ENCODE measurements at regions not wholly inside any gene's neighbourhood (a gene's known extent, or its start where the extent isn't known, plus 50 kb on each side); places are given as distances from the start of the nearest gene placed in this dataset.

DNA sequence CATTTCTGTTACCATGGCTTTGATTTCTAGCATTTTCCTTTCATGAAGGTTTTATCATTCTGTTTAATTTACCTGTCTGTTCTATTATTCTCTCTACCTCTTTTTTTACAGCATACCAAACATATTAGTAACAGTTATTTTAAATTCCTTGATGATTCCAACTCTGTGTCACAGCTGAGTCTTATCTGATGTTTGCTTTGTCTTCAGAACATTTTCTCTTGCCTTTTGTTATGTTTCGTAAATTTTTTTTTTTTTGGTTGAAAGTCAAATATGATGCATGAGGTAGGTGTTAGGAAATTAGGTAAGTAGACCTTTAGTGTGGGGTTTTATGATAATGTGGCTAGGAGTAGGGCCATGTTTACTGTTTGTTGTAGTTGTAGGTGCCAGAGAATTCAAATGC, 496.4 kb downstream of the FOXG1 start:
- TF ChIP-seq ESRRA (CRISPR knock-in tag; IDR thresholded peaks at IDR 0.05; ENCODE audit: borderline replicate concordance) (no peak), FOXP1 (CRISPR knock-in tag; IDR thresholded peaks at IDR 0.05; ENCODE audit: borderline replicate concordance) (no peak), JUN (CRISPR knock-in tag; IDR thresholded peaks at IDR 0.05) (no peak), NR1H2 (CRISPR knock-in tag; IDR thresholded peaks at IDR 0.05) (no peak), SMAD3 (CRISPR knock-in tag; IDR thresholded peaks at IDR 0.05; ENCODE audit: borderline replicate concordance) (no peak), ZNF232 (CRISPR knock-in tag; IDR thresholded peaks at IDR 0.05) (no peak)
- TF ChIP-seq, protein P1, sequence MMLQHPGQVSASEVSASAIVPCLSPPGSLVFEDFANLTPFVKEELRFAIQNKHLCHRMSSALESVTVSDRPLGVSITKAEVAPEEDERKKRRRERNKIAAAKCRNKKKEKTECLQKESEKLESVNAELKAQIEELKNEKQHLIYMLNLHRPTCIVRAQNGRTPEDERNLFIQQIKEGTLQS (CRISPR knock-in tag; conservative IDR thresholded peaks at IDR 0.05), result no peak
- TF ChIP-seq, protein P2, sequence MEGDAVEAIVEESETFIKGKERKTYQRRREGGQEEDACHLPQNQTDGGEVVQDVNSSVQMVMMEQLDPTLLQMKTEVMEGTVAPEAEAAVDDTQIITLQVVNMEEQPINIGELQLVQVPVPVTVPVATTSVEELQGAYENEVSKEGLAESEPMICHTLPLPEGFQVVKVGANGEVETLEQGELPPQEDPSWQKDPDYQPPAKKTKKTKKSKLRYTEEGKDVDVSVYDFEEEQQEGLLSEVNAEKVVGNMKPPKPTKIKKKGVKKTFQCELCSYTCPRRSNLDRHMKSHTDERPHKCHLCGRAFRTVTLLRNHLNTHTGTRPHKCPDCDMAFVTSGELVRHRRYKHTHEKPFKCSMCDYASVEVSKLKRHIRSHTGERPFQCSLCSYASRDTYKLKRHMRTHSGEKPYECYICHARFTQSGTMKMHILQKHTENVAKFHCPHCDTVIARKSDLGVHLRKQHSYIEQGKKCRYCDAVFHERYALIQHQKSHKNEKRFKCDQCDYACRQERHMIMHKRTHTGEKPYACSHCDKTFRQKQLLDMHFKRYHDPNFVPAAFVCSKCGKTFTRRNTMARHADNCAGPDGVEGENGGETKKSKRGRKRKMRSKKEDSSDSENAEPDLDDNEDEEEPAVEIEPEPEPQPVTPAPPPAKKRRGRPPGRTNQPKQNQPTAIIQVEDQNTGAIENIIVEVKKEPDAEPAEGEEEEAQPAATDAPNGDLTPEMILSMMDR (IDR thresholded peaks at IDR 0.05), result no peak
- TF ChIP-seq, protein P3, sequence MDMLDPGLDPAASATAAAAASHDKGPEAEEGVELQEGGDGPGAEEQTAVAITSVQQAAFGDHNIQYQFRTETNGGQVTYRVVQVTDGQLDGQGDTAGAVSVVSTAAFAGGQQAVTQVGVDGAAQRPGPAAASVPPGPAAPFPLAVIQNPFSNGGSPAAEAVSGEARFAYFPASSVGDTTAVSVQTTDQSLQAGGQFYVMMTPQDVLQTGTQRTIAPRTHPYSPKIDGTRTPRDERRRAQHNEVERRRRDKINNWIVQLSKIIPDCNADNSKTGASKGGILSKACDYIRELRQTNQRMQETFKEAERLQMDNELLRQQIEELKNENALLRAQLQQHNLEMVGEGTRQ (CRISPR knock-in tag; IDR thresholded peaks at IDR 0.05), result no peak
- TF ChIP-seq, protein P4, sequence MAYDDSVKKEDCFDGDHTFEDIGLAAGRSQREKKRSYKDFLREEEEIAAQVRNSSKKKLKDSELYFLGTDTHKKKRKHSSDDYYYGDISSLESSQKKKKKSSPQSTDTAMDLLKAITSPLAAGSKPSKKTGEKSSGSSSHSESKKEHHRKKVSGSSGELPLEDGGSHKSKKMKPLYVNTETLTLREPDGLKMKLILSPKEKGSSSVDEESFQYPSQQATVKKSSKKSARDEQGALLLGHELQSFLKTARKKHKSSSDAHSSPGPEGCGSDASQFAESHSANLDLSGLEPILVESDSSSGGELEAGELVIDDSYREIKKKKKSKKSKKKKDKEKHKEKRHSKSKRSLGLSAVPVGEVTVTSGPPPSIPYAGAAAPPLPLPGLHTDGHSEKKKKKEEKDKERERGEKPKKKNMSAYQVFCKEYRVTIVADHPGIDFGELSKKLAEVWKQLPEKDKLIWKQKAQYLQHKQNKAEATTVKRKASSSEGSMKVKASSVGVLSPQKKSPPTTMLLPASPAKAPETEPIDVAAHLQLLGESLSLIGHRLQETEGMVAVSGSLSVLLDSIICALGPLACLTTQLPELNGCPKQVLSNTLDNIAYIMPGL (CRISPR knock-in tag; IDR thresholded peaks at IDR 0.05), result no peak
- TF ChIP-seq, protein P5, sequence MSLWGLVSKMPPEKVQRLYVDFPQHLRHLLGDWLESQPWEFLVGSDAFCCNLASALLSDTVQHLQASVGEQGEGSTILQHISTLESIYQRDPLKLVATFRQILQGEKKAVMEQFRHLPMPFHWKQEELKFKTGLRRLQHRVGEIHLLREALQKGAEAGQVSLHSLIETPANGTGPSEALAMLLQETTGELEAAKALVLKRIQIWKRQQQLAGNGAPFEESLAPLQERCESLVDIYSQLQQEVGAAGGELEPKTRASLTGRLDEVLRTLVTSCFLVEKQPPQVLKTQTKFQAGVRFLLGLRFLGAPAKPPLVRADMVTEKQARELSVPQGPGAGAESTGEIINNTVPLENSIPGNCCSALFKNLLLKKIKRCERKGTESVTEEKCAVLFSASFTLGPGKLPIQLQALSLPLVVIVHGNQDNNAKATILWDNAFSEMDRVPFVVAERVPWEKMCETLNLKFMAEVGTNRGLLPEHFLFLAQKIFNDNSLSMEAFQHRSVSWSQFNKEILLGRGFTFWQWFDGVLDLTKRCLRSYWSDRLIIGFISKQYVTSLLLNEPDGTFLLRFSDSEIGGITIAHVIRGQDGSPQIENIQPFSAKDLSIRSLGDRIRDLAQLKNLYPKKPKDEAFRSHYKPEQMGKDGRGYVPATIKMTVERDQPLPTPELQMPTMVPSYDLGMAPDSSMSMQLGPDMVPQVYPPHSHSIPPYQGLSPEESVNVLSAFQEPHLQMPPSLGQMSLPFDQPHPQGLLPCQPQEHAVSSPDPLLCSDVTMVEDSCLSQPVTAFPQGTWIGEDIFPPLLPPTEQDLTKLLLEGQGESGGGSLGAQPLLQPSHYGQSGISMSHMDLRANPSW (CRISPR knock-in tag; conservative IDR thresholded peaks at IDR 0.05; ENCODE audit: low read depth), result no peak

Data from WTC11 (cell line).